B cell (primary cell): ENCODE measurements at regions not wholly inside any gene's neighbourhood (a gene's known extent, or its start where the extent isn't known, plus 50 kb on each side); places are given as distances from the start of the nearest gene placed in this dataset.
"Not testable (repeated sequence)": the region's sequence is repeated elsewhere in the genome, so short reads cannot be mapped to it uniquely, and the experiment has no call there.

Experiments
- ATAC-seq: fragments of 200-7000 bp; cut with Tn5 transposase; one replicate; pipeline ENCODE4 v1.10.0; 2021; ENCODE audit warnings: low read depth, mild to moderate bottlenecking, moderate number of reproducible peaks, moderate library complexity
- CTCF ChIA-PET: fragments of 350-600 bp; sonication (Branson Sonifier 250); formaldehyde crosslinking; loops from one replicate; lab custom pipeline; 2021; ENCODE audit warnings: antibody characterized with exemption, inconsistent platforms; lab: Charles Lee
- POLR2A ChIA-PET: fragments of 350-600 bp; sonication (Branson Sonifier 250); formaldehyde crosslinking; loops from one replicate; lab custom pipeline; 2021; ENCODE audit warnings: antibody characterized with exemption; lab: Charles Lee
- DNase-seq: peaks from one replicate; pipeline ENCODE4 v3.0.0; 2013
- H2AFZ ChIP-seq: 2 replicates; pipeline ENCODE4 v1.6.1; 2012; ENCODE audit warnings: mild to moderate bottlenecking, low read depth, low read length; ENCODE audit not compliant: insufficient read depth, poor library complexity, severe bottlenecking
- H3K27ac ChIP-seq, 2 donors: 1 replicate in 1 of 2; 2 replicates in 1 of 2; pipeline ENCODE4 v1.5.1; 2012 to 2013; ENCODE audit warnings: low read length in 2 of 2, mild to moderate bottlenecking in 2 of 2, moderate library complexity in 1 of 2
- H3K27me3 ChIP-seq, 4 experiments: fragments of 200-600 bp in 1 of 4; sonication (generic) in 1 of 4; replicated peaks in 1 of 4; 1 replicate in 2 of 4; 2 replicates in 2 of 4; pipeline versions ENCODE4 v1.6.1 to v1.7.0; 2013 to 2016; ENCODE audit warnings: low read length in 3 of 4, mild to moderate bottlenecking in 2 of 4, mixed read lengths in 1 of 4, moderate library complexity in 1 of 4; ENCODE audit not compliant: insufficient read depth in 4 of 4, control insufficient read depth in 3 of 4; ENCODE audit errors: control extremely low read depth in 1 of 4
- H3K36me3 ChIP-seq, 2 experiments: replicated peaks in 1 of 2; 1 replicate in 1 of 2; 2 replicates in 1 of 2; pipeline versions ENCODE4 v1.6.1 to v1.7.1; 2013; ENCODE audit warnings: low read length in 1 of 2; ENCODE audit not compliant: insufficient read depth in 2 of 2, control insufficient read depth in 1 of 2; ENCODE audit errors: control extremely low read depth in 1 of 2, extremely low read depth in 1 of 2
- H3K4me1 ChIP-seq, 2 donors: fragments of 200-600 bp in 1 of 2; sonication (generic) in 1 of 2; 1 replicate in 1 of 2; 2 replicates in 1 of 2; pipeline versions ENCODE4 v1.5.1 to v1.6.1; 2013 to 2017; ENCODE audit warnings: low read length in 2 of 2; ENCODE audit not compliant: control insufficient read depth in 2 of 2, insufficient read depth in 2 of 2
- H3K4me2 ChIP-seq: replicated peaks from 2 replicates; pipeline ENCODE3; 2012; ENCODE audit warnings: mild to moderate bottlenecking, low read depth, low read length; ENCODE audit not compliant: poor library complexity, severe bottlenecking
- H3K4me3 ChIP-seq, 5 experiments: fragments of 200-600 bp in 1 of 5; sonication (generic) in 1 of 5; 1 replicate in 3 of 5; 2 replicates in 2 of 5; pipeline versions ENCODE4 v1.5.1 to v1.7.0; 2011 to 2016; ENCODE audit warnings: low read length in 4 of 5, mild to moderate bottlenecking in 4 of 5, low read depth in 2 of 5, control low read depth in 1 of 5, moderate library complexity in 1 of 5; ENCODE audit not compliant: insufficient read depth in 1 of 5; ENCODE audit errors: control extremely low read depth in 1 of 5, extremely low read depth in 1 of 5
- H3K79me2 ChIP-seq: fragments of 200-600 bp; sonication (generic); one replicate; pipeline ENCODE4 v1.6.0; 2016; ENCODE audit warnings: low read length; ENCODE audit not compliant: control insufficient read depth, insufficient read depth
- H3K9ac ChIP-seq: fragments of 200-600 bp; sonication (generic); 2 replicates; pipeline ENCODE4 v1.6.1; 2017; ENCODE audit warnings: mild to moderate bottlenecking, low read length, moderate library complexity
- H3K9me3 ChIP-seq, 3 donors: one replicate each; pipeline versions ENCODE4 v1.6.1 to v1.7.1; 2013; ENCODE audit warnings: low read length in 2 of 3; ENCODE audit not compliant: control insufficient read depth in 2 of 3, insufficient read depth in 1 of 3; ENCODE audit errors: control extremely low read depth in 1 of 3
- H4K20me1 ChIP-seq: 2 replicates; pipeline ENCODE4 v1.6.0; 2012; ENCODE audit warnings: mild to moderate bottlenecking, low read length; ENCODE audit not compliant: insufficient read depth, control insufficient read depth, poor library complexity, severe bottlenecking
- H3K27ac Mint-ChIP-seq: one replicate; pipeline ENCODE4 v1.8.0; 2021; ENCODE audit warnings: mixed read lengths
- H3K27me3 Mint-ChIP-seq: one replicate; pipeline ENCODE4 v1.8.0; 2021; ENCODE audit warnings: mixed read lengths
- H3K4me1 Mint-ChIP-seq: one replicate; pipeline ENCODE4 v1.8.0; 2021; ENCODE audit warnings: mixed read lengths
- H3K4me3 Mint-ChIP-seq: one replicate; pipeline ENCODE4 v1.8.0; 2021; ENCODE audit warnings: mixed read lengths
- H3K9me3 Mint-ChIP-seq: one replicate; pipeline ENCODE4 v1.8.0; 2022; ENCODE audit warnings: mixed read lengths; ENCODE audit not compliant: insufficient read depth
- EZH2 ChIP-seq: IDR thresholded peaks from 2 replicates; pipeline ENCODE4 v1.6.1; 2012; ENCODE audit warnings: borderline replicate concordance, low read depth, mild to moderate bottlenecking, moderate library complexity, low read length; ENCODE audit not compliant: insufficient read depth, poor library complexity, severe bottlenecking
- whole genome bisulfite sequencing: methylation state at CpG from one replicate; pipeline ENCODE4 v1.1.5; 2013; ENCODE audit warnings: missing lambda C conversion rate; ENCODE audit not compliant: insufficient coverage; 5-methylcytosine and 5-hydroxymethylcytosine counted together
- intact Hi-C: fragments of 100-400 bp; cut with micrococcal nuclease; formaldehyde crosslinking; loops from one replicate; pipeline ENCODE4 v1.10.0; 2022
- TF ChIP-seq, protein P1 (sequence below): fragments of 200-600 bp; IDR thresholded peaks from one replicate; pipeline ENCODE4 v1.8.0; 2022; ENCODE audit warnings: antibody characterized with exemption, mild to moderate bottlenecking

DNA sequence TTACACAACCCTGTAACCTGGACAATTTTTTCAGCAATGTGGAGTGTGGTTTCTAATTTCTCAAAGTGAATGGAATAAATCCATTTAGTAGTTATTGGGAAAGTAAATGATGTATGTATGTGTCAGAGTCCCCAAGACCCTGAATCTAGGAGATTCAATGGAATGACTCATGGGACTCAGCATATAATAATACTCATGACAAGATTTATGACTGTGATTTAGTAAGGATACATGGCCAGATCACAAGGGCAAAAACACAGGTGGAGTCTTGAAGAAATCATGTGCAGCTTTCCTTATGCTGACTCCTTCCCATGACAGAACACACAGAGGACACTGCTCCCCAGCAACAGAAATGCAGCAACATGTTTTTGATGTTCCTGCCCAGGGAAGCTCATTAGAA, 1877.7 kb upstream of the LRRTM1 start:
- intact Hi-C loops, result no loop called here
- Mint-ChIP-seq H3K4me3 (no peak overlapping the region), H3K4me1 (no peaks in the 10 kb centered on the region), H3K27ac (no peak overlapping the region), H3K9me3 (no peaks in the 10 kb centered on the region), H3K27me3 (no peaks in the 10 kb centered on the region)
- POLR2A ChIA-PET, result no interaction called here
- H3K27ac ChIP-seq, result no peak overlapping the region
- TF ChIP-seq, protein P1, sequence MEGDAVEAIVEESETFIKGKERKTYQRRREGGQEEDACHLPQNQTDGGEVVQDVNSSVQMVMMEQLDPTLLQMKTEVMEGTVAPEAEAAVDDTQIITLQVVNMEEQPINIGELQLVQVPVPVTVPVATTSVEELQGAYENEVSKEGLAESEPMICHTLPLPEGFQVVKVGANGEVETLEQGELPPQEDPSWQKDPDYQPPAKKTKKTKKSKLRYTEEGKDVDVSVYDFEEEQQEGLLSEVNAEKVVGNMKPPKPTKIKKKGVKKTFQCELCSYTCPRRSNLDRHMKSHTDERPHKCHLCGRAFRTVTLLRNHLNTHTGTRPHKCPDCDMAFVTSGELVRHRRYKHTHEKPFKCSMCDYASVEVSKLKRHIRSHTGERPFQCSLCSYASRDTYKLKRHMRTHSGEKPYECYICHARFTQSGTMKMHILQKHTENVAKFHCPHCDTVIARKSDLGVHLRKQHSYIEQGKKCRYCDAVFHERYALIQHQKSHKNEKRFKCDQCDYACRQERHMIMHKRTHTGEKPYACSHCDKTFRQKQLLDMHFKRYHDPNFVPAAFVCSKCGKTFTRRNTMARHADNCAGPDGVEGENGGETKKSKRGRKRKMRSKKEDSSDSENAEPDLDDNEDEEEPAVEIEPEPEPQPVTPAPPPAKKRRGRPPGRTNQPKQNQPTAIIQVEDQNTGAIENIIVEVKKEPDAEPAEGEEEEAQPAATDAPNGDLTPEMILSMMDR, result no peak
- TF ChIP-seq EZH2, result no peak
- H2AFZ ChIP-seq, result no peak overlapping the region
- DNase-seq, result no peak
- H3K9me3 ChIP-seq, result no peaks in the 10 kb centered on the region
- no peak overlapping the region for H3K4me2 ChIP-seq
- no peak overlapping the region for H3K9ac ChIP-seq
- no peaks in the 10 kb centered on the region for H3K79me2 ChIP-seq
- H3K4me3 ChIP-seq, result no peak overlapping the region
- H3K4me1 ChIP-seq, result no peaks in the 10 kb centered on the region
- no peaks in the 10 kb centered on the region for H3K36me3 ChIP-seq
- no peaks in the 10 kb centered on the region for H3K27me3 ChIP-seq
- CTCF ChIA-PET, result no interaction called here
- ATAC-seq, result no peak
- no peaks in the 10 kb centered on the region for H4K20me1 ChIP-seq

DNA sequence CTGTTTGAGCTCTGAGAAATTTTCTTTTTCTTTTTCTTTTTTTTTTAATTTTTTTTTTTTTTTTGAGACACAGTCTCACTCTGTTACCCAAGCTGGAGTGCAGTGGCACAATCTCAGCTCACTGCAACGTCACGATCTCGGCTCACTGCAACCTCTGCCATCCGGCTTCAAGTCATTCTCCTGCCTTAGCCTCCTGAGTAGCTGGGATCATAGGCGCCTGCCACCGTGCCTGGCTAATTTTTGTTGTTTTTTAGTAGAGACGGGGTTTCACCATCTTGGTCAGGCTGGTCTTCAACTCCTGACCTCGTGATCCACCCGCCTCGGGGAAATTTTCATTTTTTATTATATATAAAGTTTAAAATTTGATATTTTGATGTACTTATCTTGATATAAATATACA, 1870.7 kb upstream of the LRRTM1 start:
- H3K79me2 ChIP-seq, H3K4me3 Mint-ChIP-seq, DNase-seq, H3K9me3 ChIP-seq, H3K27me3 ChIP-seq, H3K4me1 Mint-ChIP-seq, H3K27me3 Mint-ChIP-seq, H3K27ac ChIP-seq, intact Hi-C loops, H3K36me3 ChIP-seq, H3K4me2 ChIP-seq, H3K9ac ChIP-seq, POLR2A ChIA-PET, CTCF ChIA-PET, H3K4me3 ChIP-seq, H2AFZ ChIP-seq, H4K20me1 ChIP-seq, H3K27ac Mint-ChIP-seq, ATAC-seq, H3K9me3 Mint-ChIP-seq, H3K4me1 ChIP-seq: not testable (repeated sequence)
- WGBS, result 100% methylated on average over 3 of the region's 10 CpGs
